ENCODE measurements at regions not wholly inside any gene's neighbourhood (a gene's known extent, or its start where the extent isn't known, plus 50 kb on each side); places are given as distances from the start of the nearest gene placed in this dataset.

- Histone ChIP-seq H3K36me3 (ENCODE audit: insufficient read depth, low read length) (no peaks in the 10 kb centered on the region), H3K79me2 (ENCODE audit: insufficient read depth, low read length) (no peaks in the 10 kb centered on the region), H3K27me3 (ENCODE audit: insufficient read depth, low read length) (peaks cover 3% of the 10 kb centered on the region), H4K20me1 (ENCODE audit: insufficient read depth, low read length) (no peaks in the 10 kb centered on the region), H3K4me3 (ENCODE audit: insufficient read depth, low read length) (no peak overlapping the region), H2AFZ (ENCODE audit: low read length) (no peak overlapping the region), H3K9me3 (ENCODE audit: low read depth, low read length) (no peaks in the 10 kb centered on the region), H3K4me1 (ENCODE audit: insufficient read depth, low read length) (no peaks in the 10 kb centered on the region), H3K4me2 (ENCODE audit: insufficient read depth, low read length) (no peak overlapping the region), H3K27ac (ENCODE audit: low read depth, low read length) (no peak overlapping the region)
- DNase-seq (ENCODE audit: insufficient read length, low spot score, missing footprints) = no peak
- TF ChIP-seq CTCF (IDR thresholded peaks at IDR 0.05; ENCODE audit: extremely low read depth, low read depth, low read length) = no peak
Observed at GRCh38 chr20:22768266-22769178, 184.2 kb upstream of the FOXA2 start.

GRCh38 chr20:22770241-22770800, 185.9 kb upstream of the FOXA2 start:
- Histone ChIP-seq H4K20me1 (ENCODE audit: insufficient read depth, low read length) (no peaks in the 10 kb centered on the region), H3K4me1 (ENCODE audit: insufficient read depth, low read length) (no peaks in the 10 kb centered on the region), H3K27ac (ENCODE audit: low read depth, low read length) (no peak overlapping the region), H3K79me2 (ENCODE audit: insufficient read depth, low read length) (no peaks in the 10 kb centered on the region), H3K4me2 (ENCODE audit: insufficient read depth, low read length) (no peak overlapping the region), H2AFZ (ENCODE audit: low read length) (no peak overlapping the region), H3K36me3 (ENCODE audit: insufficient read depth, low read length) (no peaks in the 10 kb centered on the region), H3K9me3 (ENCODE audit: low read depth, low read length) (no peaks in the 10 kb centered on the region), H3K4me3 (ENCODE audit: insufficient read depth, low read length) (no peak overlapping the region), H3K27me3 (ENCODE audit: insufficient read depth, low read length) (peaks cover 5% of the 10 kb centered on the region)
- no peak for TF ChIP-seq CTCF (IDR thresholded peaks at IDR 0.05; ENCODE audit: extremely low read depth, low read depth, low read length)
- DNase-seq (ENCODE audit: insufficient read length, low spot score, missing footprints) = no peak

- Histone ChIP-seq H3K4me2 (ENCODE audit: insufficient read depth, low read length) (no peak overlapping the region), H3K4me1 (ENCODE audit: insufficient read depth, low read length) (no peaks in the 10 kb centered on the region), H3K9me3 (ENCODE audit: low read depth, low read length) (no peaks in the 10 kb centered on the region), H2AFZ (ENCODE audit: low read length) (no peak overlapping the region), H4K20me1 (ENCODE audit: insufficient read depth, low read length) (no peaks in the 10 kb centered on the region), H3K27me3 (ENCODE audit: insufficient read depth, low read length) (peaks cover 5% of the 10 kb centered on the region), H3K79me2 (ENCODE audit: insufficient read depth, low read length) (no peaks in the 10 kb centered on the region), H3K4me3 (ENCODE audit: insufficient read depth, low read length) (no peak overlapping the region), H3K36me3 (ENCODE audit: insufficient read depth, low read length) (no peaks in the 10 kb centered on the region), H3K27ac (ENCODE audit: low read depth, low read length) (no peak overlapping the region)
- DNase-seq (ENCODE audit: insufficient read length, low spot score, missing footprints) = no peak
- no peak for TF ChIP-seq CTCF (IDR thresholded peaks at IDR 0.05; ENCODE audit: extremely low read depth, low read depth, low read length)
Observed at GRCh38 chr20:22771706-22772105, 187.3 kb upstream of the FOXA2 start.

GRCh38 chr20:22773344-22773743, 189.0 kb upstream of the FOXA2 start:
- no peak overlapping the region for H3K4me2 ChIP-seq (ENCODE audit: insufficient read depth, low read length)
- DNase-seq (ENCODE audit: insufficient read length, low spot score, missing footprints) = no peak
- H4K20me1 ChIP-seq (ENCODE audit: insufficient read depth, low read length) = no peaks in the 10 kb centered on the region
- no peaks in the 10 kb centered on the region for H3K36me3 ChIP-seq (ENCODE audit: insufficient read depth, low read length)
- no peaks in the 10 kb centered on the region for H3K4me1 ChIP-seq (ENCODE audit: insufficient read depth, low read length)
- no peaks in the 10 kb centered on the region for H3K9me3 ChIP-seq (ENCODE audit: low read depth, low read length)
- no peak overlapping the region for H3K27ac ChIP-seq (ENCODE audit: low read depth, low read length)
- no peak overlapping the region for H3K4me3 ChIP-seq (ENCODE audit: insufficient read depth, low read length)
- H2AFZ ChIP-seq (ENCODE audit: low read length) = no peak overlapping the region
- TF ChIP-seq CTCF (IDR thresholded peaks at IDR 0.05; ENCODE audit: extremely low read depth, low read depth, low read length) = no peak
- H3K79me2 ChIP-seq (ENCODE audit: insufficient read depth, low read length) = no peaks in the 10 kb centered on the region
- H3K27me3 ChIP-seq (ENCODE audit: insufficient read depth, low read length) = peaks cover 5% of the 10 kb centered on the region

Measured in osteoblast (primary cell).